CD4-positive, alpha-beta T cell (primary cell): ENCODE measurements at regions not wholly inside any gene's neighbourhood (a gene's known extent, or its start where the extent isn't known, plus 50 kb on each side); places are given as distances from the start of the nearest gene placed in this dataset.

Experiments
- ATAC-seq: fragments of 200-7000 bp; cut with Tn5 transposase; one replicate; pipeline ENCODE4 v1.10.0; 2022; ENCODE audit warnings: mild to moderate bottlenecking; ENCODE audit not compliant: poor library complexity
- CTCF ChIA-PET: fragments of 350-600 bp; sonication (Branson Sonifier 250); formaldehyde crosslinking; loops from one replicate; lab custom pipeline; 2021; ENCODE audit warnings: antibody characterized with exemption, inconsistent platforms; lab: Charles Lee
- POLR2A ChIA-PET: fragments of 350-600 bp; sonication (Branson Sonifier 250); formaldehyde crosslinking; loops from one replicate; lab custom pipeline; 2021; ENCODE audit warnings: antibody characterized with exemption, inconsistent platforms; lab: Charles Lee
- DNase-seq, 14 experiments: peaks; one replicate each; pipeline ENCODE4 v3.0.0-alpha.2; 2013 to 2020; ENCODE audit warnings: mixed read lengths in 2 of 14
- H3K27ac ChIP-seq, 2 donors: one replicate each; pipeline versions ENCODE4 v1.5.1 to v1.7.0; 2013; ENCODE audit warnings: low read length in 2 of 2, low read depth in 1 of 2, mild to moderate bottlenecking in 1 of 2
- H3K27me3 ChIP-seq, 2 experiments: 1 replicate in 1 of 2; 2 replicates in 1 of 2; pipeline versions ENCODE4 v1.6.1 to v1.7.0; 2013; ENCODE audit warnings: low read length in 2 of 2, control low read depth in 1 of 2, mild to moderate bottlenecking in 1 of 2, moderate library complexity in 1 of 2; ENCODE audit not compliant: insufficient read depth in 2 of 2, control insufficient read depth in 1 of 2
- H3K36me3 ChIP-seq: one replicate; pipeline ENCODE4 v1.6.1; 2013; ENCODE audit warnings: low read length, control low read depth; ENCODE audit not compliant: insufficient read depth
- H3K4me1 ChIP-seq: one replicate; pipeline ENCODE4 v1.6.1; 2013; ENCODE audit warnings: low read length, control low read depth; ENCODE audit not compliant: insufficient read depth
- H3K4me3 ChIP-seq: one replicate; pipeline ENCODE4 v1.5.1; 2013; ENCODE audit warnings: mild to moderate bottlenecking, low read length, moderate library complexity
- H3K9me3 ChIP-seq, 2 experiments: 1 replicate in 1 of 2; 2 replicates in 1 of 2; pipeline versions ENCODE4 v1.6.1 to v1.7.0; 2013; ENCODE audit warnings: low read length in 2 of 2, mild to moderate bottlenecking in 2 of 2, control low read depth in 1 of 2, moderate library complexity in 1 of 2; ENCODE audit not compliant: control insufficient read depth in 1 of 2, insufficient read depth in 1 of 2
- H3K27ac Mint-ChIP-seq: one replicate; pipeline ENCODE4 v1.8.0; 2020; ENCODE audit warnings: mixed read lengths
- H3K27me3 Mint-ChIP-seq: one replicate; pipeline ENCODE4 v1.8.0; 2021; ENCODE audit warnings: mixed read lengths
- H3K36me3 Mint-ChIP-seq: one replicate; pipeline ENCODE4 v1.8.0; 2021; ENCODE audit warnings: low read depth, mixed read lengths
- H3K4me1 Mint-ChIP-seq: one replicate; pipeline ENCODE4 v1.8.0; 2021; ENCODE audit warnings: low read depth, mixed read lengths
- H3K4me3 Mint-ChIP-seq: one replicate; pipeline ENCODE4 v1.8.0; 2020; ENCODE audit warnings: mild to moderate bottlenecking, mixed read lengths
- H3K9me3 Mint-ChIP-seq: one replicate; pipeline ENCODE4 v1.8.0; 2020; ENCODE audit warnings: mixed read lengths
- intact Hi-C, 2 experiments: fragments of 100-400 bp; cut with DNase I in 1 of 2; cut with micrococcal nuclease in 1 of 2; formaldehyde crosslinking; loops; one replicate each; pipeline versions ENCODE4 v1.15.1 to v1.9.0; 2023 to 2025; cut with DNase I, micrococcal nuclease
- TF ChIP-seq, protein P1 (sequence below): fragments of 200-600 bp; IDR thresholded peaks from one replicate; pipeline ENCODE4 v1.8.0; 2022; ENCODE audit warnings: antibody characterized with exemption, mild to moderate bottlenecking

- Mint-ChIP-seq H3K27me3 (no peaks in the 10 kb centered on the region), H3K36me3 (no peaks in the 10 kb centered on the region), H3K4me3 (no peak overlapping the region), H3K4me1 (peaks cover 56% of the 10 kb centered on the region), H3K27ac (peak overlapping the region; percentile 76), H3K9me3 (no peaks in the 10 kb centered on the region)
- TF ChIP-seq, protein P1, sequence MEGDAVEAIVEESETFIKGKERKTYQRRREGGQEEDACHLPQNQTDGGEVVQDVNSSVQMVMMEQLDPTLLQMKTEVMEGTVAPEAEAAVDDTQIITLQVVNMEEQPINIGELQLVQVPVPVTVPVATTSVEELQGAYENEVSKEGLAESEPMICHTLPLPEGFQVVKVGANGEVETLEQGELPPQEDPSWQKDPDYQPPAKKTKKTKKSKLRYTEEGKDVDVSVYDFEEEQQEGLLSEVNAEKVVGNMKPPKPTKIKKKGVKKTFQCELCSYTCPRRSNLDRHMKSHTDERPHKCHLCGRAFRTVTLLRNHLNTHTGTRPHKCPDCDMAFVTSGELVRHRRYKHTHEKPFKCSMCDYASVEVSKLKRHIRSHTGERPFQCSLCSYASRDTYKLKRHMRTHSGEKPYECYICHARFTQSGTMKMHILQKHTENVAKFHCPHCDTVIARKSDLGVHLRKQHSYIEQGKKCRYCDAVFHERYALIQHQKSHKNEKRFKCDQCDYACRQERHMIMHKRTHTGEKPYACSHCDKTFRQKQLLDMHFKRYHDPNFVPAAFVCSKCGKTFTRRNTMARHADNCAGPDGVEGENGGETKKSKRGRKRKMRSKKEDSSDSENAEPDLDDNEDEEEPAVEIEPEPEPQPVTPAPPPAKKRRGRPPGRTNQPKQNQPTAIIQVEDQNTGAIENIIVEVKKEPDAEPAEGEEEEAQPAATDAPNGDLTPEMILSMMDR = no peak
- Histone ChIP-seq H3K27me3 (no peaks in the 10 kb centered on the region), H3K36me3 (no peaks in the 10 kb centered on the region), H3K27ac (no peak overlapping the region), H3K4me3 (no peak overlapping the region), H3K9me3 (peaks cover 0 to 4% of the 10 kb centered on the region in 2 experiments), H3K4me1 (peaks cover 22% of the 10 kb centered on the region)
- POLR2A ChIA-PET = interaction anchor here (0.9 to 1.8 kb wide), 5 partner anchors 10 to 265 kb away, joined by 3 to 9 read pairs (median 4); no protein-coding TSS in a partner anchor
- intact Hi-C loops = loop anchor here in 1 of 2 experiments (5.0 kb wide), 1 partner anchor 52 kb away; no protein-coding TSS in a partner anchor
- no peak for ATAC-seq
- CTCF ChIA-PET = interaction anchor here (1.4 kb wide), 1 partner anchor 91 kb away, joined by 4 read pairs; no protein-coding TSS in a partner anchor
- no peak for DNase-seq
These were observed 213.2 kb upstream of the FOXN3 start for GRCh38 chr14:89630101-89630829.

DNA sequence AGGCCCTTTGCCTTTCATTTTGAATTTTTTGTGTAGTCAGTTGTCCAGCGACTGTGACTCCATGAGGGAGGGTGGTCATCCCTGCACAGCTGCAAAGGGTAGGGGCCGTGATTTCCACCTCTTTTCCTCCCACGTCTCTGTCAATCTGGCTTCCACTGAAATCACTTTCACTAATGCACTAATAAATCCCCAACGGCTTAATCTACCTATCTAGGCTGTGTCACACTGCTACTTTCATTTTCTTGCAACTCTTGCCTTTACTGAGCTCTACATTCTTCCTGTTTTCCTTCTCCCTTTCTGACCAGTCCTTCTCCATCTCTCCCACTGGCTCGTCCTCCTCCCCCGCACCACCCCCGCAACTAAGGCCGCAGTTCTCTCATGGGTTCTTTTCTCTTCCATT, 212.3 kb upstream of the FOXN3 start:
- Histone ChIP-seq H3K27me3 (no peaks in the 10 kb centered on the region), H3K27ac (no peak overlapping the region), H3K36me3 (no peaks in the 10 kb centered on the region), H3K9me3 (peaks cover 0 to 7% of the 10 kb centered on the region in 2 experiments), H3K4me1 (peaks cover 24% of the 10 kb centered on the region), H3K4me3 (no peak overlapping the region)
- peaks cover 56% of the 10 kb centered on the region for H3K4me1 Mint-ChIP-seq
- POLR2A ChIA-PET = interaction anchor here (0.9 to 1.8 kb wide), 3 partner anchors 9 to 92 kb away, joined by 3 to 9 read pairs (median 4); no protein-coding TSS in a partner anchor
- CTCF ChIA-PET = interaction anchor here (1.4 kb wide), 1 partner anchor 92 kb away, joined by 4 read pairs; no protein-coding TSS in a partner anchor
- intact Hi-C loops = loop anchor here (10.0 kb wide), 2 partner anchors 55 to 325 kb away; partner anchors contain the start of genes EFCAB11 (in 1 of the 2) and TDP1 (in 1 of the 2)
- no peaks in the 10 kb centered on the region for H3K27me3 Mint-ChIP-seq
- DNase-seq (no peak), ATAC-seq (no peak)
- H3K4me3 Mint-ChIP-seq = peak overlapping the region; percentile 61
- TF ChIP-seq, protein P1 = no peak
- H3K36me3 Mint-ChIP-seq = no peaks in the 10 kb centered on the region
- H3K27ac Mint-ChIP-seq = no peak overlapping the region
- H3K9me3 Mint-ChIP-seq = no peaks in the 10 kb centered on the region

- Mint-ChIP-seq H3K27ac (no peak overlapping the region), H3K27me3 (no peaks in the 10 kb centered on the region), H3K36me3 (no peaks in the 10 kb centered on the region), H3K4me1 (peaks cover 54% of the 10 kb centered on the region), H3K4me3 (no peak overlapping the region), H3K9me3 (no peaks in the 10 kb centered on the region)
- ChIA-PET POLR2A (no interaction called here), CTCF (no interaction called here)
- no peaks in the 10 kb centered on the region for H3K27me3 ChIP-seq
- no peaks in the 10 kb centered on the region for H3K36me3 ChIP-seq
- no peak overlapping the region for H3K27ac ChIP-seq
- intact Hi-C loops = loop anchor here (10.0 kb wide), 2 partner anchors 54 to 326 kb away; partner anchors contain the start of genes EFCAB11 (in 1 of the 2) and TDP1 (in 1 of the 2)
- no peak overlapping the region for H3K4me3 ChIP-seq
- ATAC-seq = no peak
- TF ChIP-seq, protein P1 = no peak
- peaks cover 24% of the 10 kb centered on the region for H3K4me1 ChIP-seq
- H3K9me3 ChIP-seq = peaks cover 0 to 7% of the 10 kb centered on the region in 2 experiments
- DNase-seq = no peak
These were observed 211.5 kb upstream of the FOXN3 start for GRCh38 chr14:89628521-89628920.
